Stimulated activated CD4-positive, alpha-beta T cell treated with anti-CD3 and anti-CD28 coated beads, TNF-alpha, amount 100 ng/mL, for 1 hour (primary cell): ENCODE measurements at regions not wholly inside any gene's neighbourhood (a gene's known extent, or its start where the extent isn't known, plus 50 kb on each side); places are given as distances from the start of the nearest gene placed in this dataset.

ENCODE experiments used
- DNase-seq, 3 donors: peaks; one replicate each; pipeline ENCODE4 v3.0.0-alpha.2; 2020; ENCODE audit warnings: low read depth in 3 of 3, low spot score in 1 of 3

- no peak for DNase-seq
These were observed 64.6 kb downstream of the LINC01488 start for GRCh38 chr11:69545976-69546617.

GRCh38 chr11:69546735-69547370, 65.4 kb downstream of the LINC01488 start:
- peak in 1 of 3 donors; percentile 24 for DNase-seq

GRCh38 chr11:69550846-69551245, 69.4 kb downstream of the LINC01488 start:
- no peak for DNase-seq

GRCh38 chr11:69551963-69552362, 70.5 kb downstream of the LINC01488 start:
- no peak for DNase-seq

- DNase-seq, result no peak
These were observed 71.5 kb downstream of the LINC01488 start for GRCh38 chr11:69552951-69553350.

GRCh38 chr11:69553416-69554357, 72.2 kb downstream of the LINC01488 start:
- no peak for DNase-seq

GRCh38 chr11:69554849-69555248, 73.4 kb downstream of the LINC01488 start:
- DNase-seq, result no peak

GRCh38 chr11:69557266-69557665, 75.8 kb downstream of the LINC01488 start:
- no peak for DNase-seq

GRCh38 chr11:69558519-69558941, 77.1 kb downstream of the LINC01488 start:
- no peak for DNase-seq

GRCh38 chr11:69559181-69559580, 77.7 kb downstream of the LINC01488 start:
- DNase-seq, result no peak

- DNase-seq, result no peak
These were observed 78.8 kb downstream of the LINC01488 start for GRCh38 chr11:69560141-69560790.

GRCh38 chr11:69562302-69562701, 78.7 kb upstream of the CCND1 start:
- no peak for DNase-seq

- DNase-seq, result no peak
These were observed 78.1 kb upstream of the CCND1 start for GRCh38 chr11:69562816-69563215.

- DNase-seq, result no peak
These were observed 77.7 kb upstream of the CCND1 start for GRCh38 chr11:69563306-69563705.

GRCh38 chr11:69563946-69564775, 76.8 kb upstream of the CCND1 start:
- DNase-seq, result no peak

- no peak for DNase-seq
These were observed 75.0 kb upstream of the CCND1 start for GRCh38 chr11:69566001-69566400.

GRCh38 chr11:69567951-69568808, 72.8 kb upstream of the CCND1 start:
- DNase-seq, result no peak

GRCh38 chr11:69568809-69569097, 72.2 kb upstream of the CCND1 start:
- no peak for DNase-seq

GRCh38 chr11:69569306-69570200, 71.4 kb upstream of the CCND1 start:
- no peak for DNase-seq
